ENCODE measurements at regions not wholly inside any gene's neighbourhood (a gene's known extent, or its start where the extent isn't known, plus 50 kb on each side); places are given as distances from the start of the nearest gene placed in this dataset.
A peak's percentile ranks its signal among the peaks of the same experiment; 100 is the strongest.

- no peak for FAIRE-seq
Measured at GRCh38 chr9:20191228-20191840, 402.5 kb upstream of the SLC24A2 start.

- FAIRE-seq = no peak
Measured at GRCh38 chr9:20189871-20190270, 401.0 kb upstream of the SLC24A2 start.

- FAIRE-seq = no peak
Measured at GRCh38 chr9:20188616-20189369, 400.0 kb upstream of the SLC24A2 start.

- FAIRE-seq = no peak
Measured at GRCh38 chr9:20187318-20187717, 398.5 kb upstream of the SLC24A2 start.

GRCh38 chr9:20186823-20187222, 398.0 kb upstream of the SLC24A2 start:
- no peak for FAIRE-seq

GRCh38 chr9:20186231-20186630, 397.4 kb upstream of the SLC24A2 start:
- FAIRE-seq = no peak

GRCh38 chr9:20184541-20184940, 395.7 kb upstream of the SLC24A2 start:
- no peak for FAIRE-seq

GRCh38 chr9:20178679-20179078, 389.8 kb upstream of the SLC24A2 start:
- no peak for FAIRE-seq

GRCh38 chr9:20178197-20178596, 389.4 kb upstream of the SLC24A2 start:
- no peak for FAIRE-seq

- FAIRE-seq = no peak
Measured at GRCh38 chr9:20170122-20170521, 381.3 kb upstream of the SLC24A2 start.

GRCh38 chr9:20152151-20152725, 363.4 kb upstream of the SLC24A2 start:
- FAIRE-seq = no peak

- no peak for FAIRE-seq
Measured at GRCh38 chr9:20148416-20148815, 359.6 kb upstream of the SLC24A2 start.

GRCh38 chr9:20144197-20144596, 355.4 kb upstream of the SLC24A2 start:
- FAIRE-seq = no peak

GRCh38 chr9:20139763-20140290, 351.0 kb upstream of the SLC24A2 start:
- no peak for FAIRE-seq

- no peak for FAIRE-seq
Measured at GRCh38 chr9:20138841-20139240, 350.0 kb upstream of the SLC24A2 start.

- no peak for FAIRE-seq
Measured at GRCh38 chr9:20138116-20138515, 349.3 kb upstream of the SLC24A2 start.

GRCh38 chr9:20137425-20137824, 348.6 kb upstream of the SLC24A2 start:
- FAIRE-seq = no peak

GRCh38 chr9:20135119-20135697, 346.4 kb upstream of the SLC24A2 start:
- FAIRE-seq = peak; percentile 99

GRCh38 chr9:20125727-20126126, 336.9 kb upstream of the SLC24A2 start:
- no peak for FAIRE-seq

- no peak for FAIRE-seq
Measured at GRCh38 chr9:20119566-20119965, 330.7 kb upstream of the SLC24A2 start.

GRCh38 chr9:20117986-20118385, 329.1 kb upstream of the SLC24A2 start:
- FAIRE-seq = no peak

- FAIRE-seq = no peak
Measured at GRCh38 chr9:20117482-20117881, 328.6 kb upstream of the SLC24A2 start.

GRCh38 chr9:20114974-20115373, 326.1 kb upstream of the SLC24A2 start:
- no peak for FAIRE-seq

Data from endometrium (tissue), 2 donors.